NCI-H2227 treated with DMSO at 0.1 percent for 48 hours (cell line): ENCODE measurements at regions not wholly inside any gene's neighbourhood (a gene's known extent, or its start where the extent isn't known, plus 50 kb on each side); places are given as distances from the start of the nearest gene placed in this dataset.

Source experiments
- DNase-seq: peaks from one replicate; lab custom pipeline; 2025; lab: John Stamatoyannopoulos, UW

DNA sequence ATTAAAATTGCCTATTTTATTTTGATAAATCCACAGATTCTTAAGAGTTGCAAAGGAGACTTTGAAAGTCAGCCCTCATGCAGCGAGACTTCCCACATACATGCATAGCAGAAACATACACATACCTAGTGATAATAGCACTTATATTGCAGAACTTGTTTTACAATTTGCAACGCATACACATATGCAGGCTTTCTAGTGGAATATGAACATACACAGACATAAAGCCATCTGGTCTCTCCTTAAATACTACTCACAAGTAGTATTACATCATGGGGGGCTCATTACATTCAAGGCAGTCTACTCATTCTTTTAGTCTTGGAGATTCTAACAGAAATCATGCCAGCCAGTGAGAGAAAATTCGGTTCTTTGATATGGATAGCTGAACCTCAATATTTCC lies 295.1 kb upstream of the RND3 start:
- no peak for DNase-seq

DNA sequence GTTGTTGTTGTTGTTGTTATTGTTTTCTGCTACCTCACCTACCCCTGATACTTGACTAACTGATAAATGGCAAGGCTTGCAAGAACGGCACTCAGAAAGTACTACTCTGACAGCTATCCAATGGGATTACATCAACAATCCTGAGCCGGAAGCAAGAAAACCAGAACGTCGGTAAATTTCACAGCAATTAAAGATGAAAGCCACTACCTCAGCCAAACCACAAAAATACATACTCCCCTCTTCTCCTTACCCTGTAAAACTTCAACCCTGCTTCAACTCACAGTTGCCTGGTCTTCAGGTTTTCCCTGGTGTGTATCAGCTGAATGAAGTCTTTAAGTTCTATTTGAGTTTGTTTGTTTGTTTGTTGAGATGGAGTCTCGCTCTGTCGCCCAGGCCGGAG lies 293.7 kb upstream of the RND3 start:
- DNase-seq, result no peak

DNA sequence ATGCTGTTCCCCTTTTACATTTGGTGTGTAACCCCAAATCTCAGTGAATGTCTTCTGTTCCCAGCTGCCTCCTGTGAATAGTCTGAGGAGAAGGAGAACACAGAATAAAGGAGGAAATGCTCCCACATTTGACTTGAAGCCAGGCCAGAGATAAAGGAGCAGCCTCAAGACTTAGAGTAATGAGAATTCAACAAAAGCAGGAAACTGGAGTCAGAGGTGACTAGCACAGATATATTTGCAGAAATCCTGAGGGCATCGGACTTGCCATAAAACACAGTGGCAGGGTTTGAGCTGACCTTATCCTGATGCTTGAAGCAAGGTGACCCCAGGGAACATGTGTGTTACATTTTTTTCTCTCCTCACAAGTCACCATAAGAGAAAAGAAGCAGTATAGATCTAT lies 291.4 kb upstream of the RND3 start:
- no peak for DNase-seq

DNA sequence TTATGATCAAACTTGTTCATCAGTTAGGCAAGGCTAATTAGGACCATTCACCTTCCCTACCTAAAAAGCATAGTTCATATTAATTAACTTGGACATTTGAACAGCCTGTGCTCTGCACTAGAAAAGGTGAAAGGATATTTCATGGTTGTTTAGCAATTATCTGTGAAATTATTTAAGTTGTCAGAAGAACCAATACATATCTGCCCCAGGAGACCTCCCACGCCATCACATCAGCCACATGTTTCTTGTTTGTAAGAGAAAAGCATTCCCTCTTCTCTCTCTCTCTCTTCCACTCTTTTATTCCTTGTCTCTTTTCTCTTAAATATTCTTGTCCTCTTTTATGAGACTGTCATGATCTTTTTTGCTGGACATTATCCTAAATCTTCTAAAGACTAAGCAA lies 282.0 kb upstream of the RND3 start:
- no peak for DNase-seq

DNA sequence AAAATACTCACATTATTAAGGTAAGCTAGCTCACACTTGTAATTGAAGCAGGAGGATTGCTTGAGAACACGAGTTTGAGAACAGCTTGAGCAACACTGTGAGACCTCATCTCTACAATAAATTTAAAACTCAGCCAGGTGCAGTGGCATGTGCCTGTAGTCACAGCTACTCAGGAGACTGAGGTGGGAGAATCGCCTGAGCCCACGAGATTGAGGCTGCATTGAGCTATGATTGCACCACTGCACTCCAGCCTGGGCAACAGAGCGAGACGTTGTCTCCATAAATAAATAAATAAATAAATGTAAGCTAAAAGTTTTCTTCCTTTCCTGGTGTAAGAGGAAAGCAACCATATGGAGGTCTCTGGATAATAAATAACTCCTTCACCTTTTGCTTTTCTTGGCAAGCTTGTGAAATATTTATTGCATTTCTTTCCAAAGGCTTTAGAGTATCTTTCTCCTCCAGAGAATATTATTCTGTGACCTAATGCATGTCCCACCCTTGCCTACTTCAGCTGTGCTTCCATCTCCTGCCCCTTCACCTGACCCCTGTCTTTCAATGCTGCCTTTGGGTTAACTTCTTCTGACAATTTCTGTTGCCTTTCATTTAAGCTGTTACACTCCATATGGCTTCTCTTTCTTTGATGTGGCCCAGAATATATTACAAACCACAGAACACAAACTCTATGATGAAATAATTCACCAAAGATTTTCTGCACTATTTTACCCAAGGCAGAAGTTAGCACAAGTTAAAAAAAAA lies 280.7 kb upstream of the RND3 start:
- no peak for DNase-seq

DNA sequence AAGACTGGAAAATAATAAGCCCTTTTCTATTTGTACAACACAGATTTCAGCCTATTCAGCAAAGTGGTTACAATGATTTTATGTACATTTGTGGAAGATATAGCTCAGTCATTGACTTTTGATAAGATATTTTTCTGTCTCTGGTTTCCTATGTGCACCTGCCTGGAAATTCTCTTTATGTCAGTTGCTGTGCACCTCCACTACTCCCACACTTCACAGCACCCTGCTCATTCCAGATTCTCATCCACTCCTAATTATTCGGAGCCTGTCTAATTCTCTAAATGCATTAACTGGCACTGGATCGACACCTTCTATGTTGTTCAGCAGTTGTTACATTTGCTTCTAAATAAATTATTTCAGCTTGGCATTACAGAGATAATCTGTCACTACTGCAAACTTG lies 275.1 kb upstream of the RND3 start:
- DNase-seq, result no peak

DNA sequence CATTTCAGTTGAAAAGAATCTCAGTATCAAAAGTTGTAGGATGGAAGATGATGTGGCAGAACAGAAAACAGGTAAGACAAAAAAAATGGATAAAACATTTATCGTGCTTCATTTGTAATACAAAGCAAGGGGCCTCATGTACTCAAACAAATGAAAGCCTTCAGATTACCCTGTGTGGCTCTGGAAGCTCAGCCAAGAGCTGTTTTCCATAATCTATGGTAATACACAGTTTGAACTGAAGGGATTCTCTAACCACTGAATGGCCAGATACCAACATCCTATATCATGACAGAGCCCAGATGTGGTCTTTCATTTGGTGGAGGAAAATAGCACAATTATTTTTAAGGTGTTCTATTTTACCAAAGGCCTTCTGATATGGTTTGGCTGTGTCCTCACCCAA lies 272.1 kb upstream of the RND3 start:
- no peak for DNase-seq

DNA sequence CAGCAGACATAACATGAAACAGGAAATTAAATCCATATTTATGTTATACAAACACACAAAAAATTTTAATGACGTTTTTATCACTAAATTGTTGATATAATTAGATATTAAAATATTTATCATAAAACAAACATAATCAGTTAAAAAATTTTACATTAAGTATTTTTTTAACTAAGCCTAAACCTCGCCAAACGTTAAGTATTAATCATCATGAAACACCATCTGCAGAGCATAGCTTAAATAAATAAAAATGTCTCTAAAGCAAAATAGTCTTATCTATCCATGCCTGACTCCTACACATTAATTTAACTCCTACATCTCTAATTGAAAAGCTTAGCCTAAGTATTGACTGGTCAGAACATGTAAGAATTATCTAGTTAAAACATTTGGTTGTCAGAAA lies 271.6 kb upstream of the RND3 start:
- no peak for DNase-seq

DNA sequence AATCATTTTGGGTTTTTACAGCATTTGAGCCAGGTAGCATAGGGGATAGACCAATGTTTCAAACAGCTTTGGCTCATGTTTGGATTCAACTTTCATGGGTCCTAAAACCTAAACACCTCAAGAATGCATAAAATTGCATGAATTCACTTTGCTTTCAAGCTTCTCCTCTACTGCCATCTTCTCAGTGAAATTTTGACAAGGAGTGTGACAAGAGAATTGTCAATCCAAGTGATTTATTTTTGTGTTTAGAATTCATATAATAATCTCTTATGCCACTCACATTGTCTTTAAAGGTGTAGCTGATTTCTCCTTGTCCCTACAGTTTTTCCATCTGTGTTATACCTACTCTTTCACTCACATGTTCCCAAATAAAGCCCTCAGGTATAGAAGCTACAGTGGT lies 264.8 kb upstream of the RND3 start:
- DNase-seq, result no peak

DNA sequence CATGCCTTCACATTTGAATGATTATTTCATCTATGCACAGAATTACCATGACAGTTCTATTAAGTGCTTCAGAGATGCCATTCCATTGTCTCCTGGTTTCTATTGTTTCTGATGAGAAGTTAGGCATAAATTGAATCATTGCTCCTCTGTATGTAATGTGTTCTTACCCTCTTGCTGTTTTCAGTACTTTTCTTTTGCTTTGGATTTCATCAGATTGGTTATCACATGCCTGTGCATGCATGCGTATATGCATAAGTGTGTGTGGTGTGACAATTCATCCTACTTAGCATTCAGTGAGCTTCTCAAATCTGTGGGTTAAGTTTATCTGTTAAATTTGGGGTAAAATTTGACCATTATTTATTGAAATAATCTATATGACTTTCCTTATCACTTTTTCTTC lies 263.3 kb upstream of the RND3 start:
- no peak for DNase-seq

DNA sequence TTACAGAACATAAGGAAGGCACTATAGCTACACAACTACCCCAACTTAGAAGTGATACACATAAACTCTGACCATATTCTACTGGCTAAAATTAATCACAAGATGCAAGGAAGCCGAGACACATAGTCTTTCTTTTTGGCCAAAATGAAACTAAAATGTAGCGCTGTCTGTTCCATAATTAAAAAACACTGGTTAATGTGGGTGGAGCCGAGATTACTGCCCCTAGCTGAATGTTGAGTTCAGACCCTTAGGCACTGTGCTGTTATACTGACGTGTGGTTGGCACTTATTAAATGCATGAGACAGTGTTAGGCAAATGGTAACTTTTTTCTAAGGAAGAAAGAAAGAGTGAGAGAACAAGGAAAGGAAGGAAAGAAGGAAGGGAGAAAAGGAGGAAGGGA lies 254.6 kb upstream of the RND3 start:
- DNase-seq, result no peak

DNA sequence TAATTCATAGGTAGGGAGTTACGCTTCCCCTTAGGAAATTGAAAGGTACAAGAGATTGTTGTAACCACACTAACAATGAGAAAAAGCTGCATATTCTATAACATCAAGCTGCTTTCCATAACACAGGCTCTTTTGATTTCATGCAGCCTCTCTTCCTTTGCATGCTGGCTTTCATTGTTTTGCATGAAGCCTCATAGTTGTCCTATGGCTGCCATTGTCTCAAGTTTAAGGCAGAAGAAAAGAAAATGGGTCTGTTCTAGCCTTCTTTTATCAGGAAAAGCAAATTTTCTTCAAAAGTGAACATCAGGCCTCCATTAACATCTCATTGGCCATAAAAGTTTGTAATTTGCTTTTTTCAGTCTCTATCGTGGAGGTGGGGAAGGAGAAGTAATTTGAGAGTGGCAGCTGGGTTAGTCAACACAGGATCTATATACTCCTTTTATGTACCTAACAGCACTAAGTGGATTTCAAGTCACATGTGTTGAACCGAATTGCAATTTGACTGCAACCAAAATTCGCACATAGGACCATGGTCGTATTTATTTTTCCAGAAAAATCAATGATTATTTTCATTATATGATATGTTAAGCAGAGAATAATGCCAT lies 248.5 kb upstream of the RND3 start:
- DNase-seq, result no peak

DNA sequence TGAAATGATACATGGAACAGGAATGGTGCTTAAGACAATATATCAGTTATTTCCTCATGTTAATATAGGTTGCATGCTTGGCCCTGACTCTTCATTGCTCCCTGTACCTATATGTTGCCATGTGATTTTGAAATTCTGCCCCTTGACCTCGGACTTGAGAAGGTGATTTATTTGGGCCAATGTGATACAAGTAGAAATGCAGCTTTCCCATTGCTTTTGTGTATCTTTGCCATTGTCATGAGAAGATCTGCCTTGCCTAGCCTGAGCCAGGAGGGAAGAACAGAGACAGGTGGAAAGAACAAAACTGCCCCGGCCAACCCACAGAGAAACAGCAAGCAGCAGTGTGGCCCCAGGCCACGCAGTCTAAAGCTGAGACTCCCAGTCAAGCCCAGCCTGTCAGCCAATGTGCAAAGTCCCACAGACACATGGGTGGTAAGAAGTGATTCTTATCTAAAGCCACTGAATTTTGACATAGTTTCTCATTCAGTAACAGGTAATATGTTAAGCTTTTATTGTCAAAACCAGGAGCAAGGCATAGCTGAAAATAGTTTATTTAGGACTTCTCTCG lies 245.7 kb upstream of the RND3 start:
- DNase-seq, result no peak

DNA sequence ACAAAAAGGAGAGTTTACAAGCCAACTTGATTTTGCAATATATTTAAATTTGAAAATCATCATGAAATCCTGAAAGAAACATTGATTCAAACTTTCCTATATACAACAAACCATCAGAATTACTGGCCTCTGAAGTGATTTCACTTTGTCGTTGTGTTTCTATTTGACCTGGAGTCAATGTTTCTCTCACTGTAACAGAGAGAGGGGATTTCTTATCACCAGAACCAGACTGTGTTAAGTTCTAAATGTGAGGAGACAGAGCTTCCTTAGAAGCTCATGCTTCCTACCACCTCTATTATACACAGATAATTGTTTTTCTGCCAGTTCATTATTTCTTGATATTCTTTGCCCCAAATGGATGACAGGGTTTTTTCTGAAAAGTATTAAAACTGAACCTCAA lies 245.0 kb upstream of the RND3 start:
- DNase-seq, result no peak

DNA sequence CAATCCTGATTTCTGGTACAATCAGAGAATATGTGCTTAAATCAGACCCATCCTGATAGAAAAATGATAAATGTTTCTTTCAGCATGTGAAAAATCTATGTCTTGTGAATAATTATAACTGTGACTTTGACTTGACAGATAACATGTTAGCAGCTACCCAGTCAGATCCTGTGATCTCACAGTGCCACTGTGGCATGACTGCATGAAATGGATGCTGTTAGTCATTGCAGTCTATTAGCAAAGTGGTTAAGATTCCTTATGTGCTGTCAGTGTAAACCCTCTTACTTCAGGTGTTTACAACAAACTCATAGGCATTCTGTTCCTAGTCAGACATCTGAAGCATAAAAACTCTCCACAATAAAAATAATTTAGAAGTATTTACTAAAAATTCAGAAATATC lies 244.6 kb upstream of the RND3 start:
- DNase-seq, result no peak

DNA sequence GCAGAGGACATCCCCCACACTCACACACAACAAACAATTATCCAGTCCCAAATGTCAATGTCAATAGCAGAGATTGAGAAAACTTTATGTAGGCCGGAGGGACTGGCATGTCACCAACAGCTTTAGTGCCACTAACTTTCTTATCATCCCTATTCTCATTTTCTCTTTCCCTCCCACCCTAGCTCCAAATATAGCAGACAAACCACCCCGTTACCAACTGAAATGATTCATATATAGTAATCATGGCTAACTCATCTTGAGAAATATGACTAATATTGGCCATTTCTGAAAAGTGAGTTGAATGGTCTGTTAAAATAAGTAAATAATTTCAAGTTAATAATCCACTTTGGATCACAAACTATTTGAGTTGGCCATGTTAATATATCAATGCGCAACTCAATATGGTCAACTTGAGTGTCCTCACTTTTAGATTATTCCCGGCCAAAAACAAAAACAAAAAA lies 242.1 kb upstream of the RND3 start:
- DNase-seq, result no peak

DNA sequence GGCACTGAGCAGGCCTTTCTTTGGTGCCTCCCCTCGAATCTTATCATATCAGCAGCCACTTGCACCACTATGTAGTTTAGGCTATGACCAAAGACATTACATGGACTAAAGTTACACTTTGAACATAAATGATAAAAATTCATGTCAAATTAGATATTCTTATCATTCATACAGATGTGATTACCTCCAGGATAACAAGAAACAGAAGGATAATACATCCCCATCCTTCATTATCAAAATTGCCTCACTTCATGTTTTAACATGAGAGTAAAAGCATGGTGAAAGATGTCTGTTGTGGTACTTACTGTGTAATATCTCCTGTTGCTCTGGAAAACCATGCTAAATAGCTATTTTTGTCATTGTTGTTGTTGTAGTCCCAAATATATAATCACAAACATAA lies 230.8 kb upstream of the RND3 start:
- DNase-seq, result no peak

DNA sequence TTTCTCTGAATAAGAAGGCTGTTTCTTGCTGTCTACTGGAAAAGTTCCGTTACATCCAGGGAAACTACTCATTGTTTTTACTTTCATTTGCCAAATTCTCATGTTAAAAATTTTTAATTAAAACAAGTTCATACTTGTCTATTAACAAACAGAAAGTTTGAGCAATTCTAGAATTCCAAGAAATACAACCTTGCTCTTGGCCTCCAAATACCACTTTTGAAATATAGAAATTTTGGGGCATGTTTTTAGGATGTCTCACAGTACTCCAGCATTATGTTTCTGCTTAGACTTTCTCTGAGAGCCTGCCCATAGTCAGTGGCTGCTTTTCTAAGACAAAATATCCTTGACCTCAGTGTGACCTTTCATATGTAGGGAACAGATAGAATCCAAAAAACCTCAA lies 228.7 kb upstream of the RND3 start:
- DNase-seq, result no peak

DNA sequence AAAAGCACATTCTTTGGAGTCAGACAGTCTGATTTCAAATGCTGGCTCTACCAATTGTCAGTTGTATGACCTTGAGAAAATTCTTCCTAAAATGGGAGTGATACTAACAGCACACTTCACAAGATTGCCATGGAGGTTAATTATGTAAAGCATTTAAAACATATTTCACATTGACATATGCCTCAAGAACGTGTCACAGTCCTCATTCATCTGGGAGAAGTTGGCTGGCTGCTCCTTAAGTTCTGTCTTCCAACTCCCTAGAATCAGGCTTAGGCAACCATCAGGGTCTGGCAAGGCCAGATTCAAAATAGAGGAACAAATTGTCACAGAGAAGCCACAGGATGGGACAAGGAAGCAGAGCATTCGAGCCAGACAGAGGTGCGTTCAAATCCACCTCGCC lies 228.0 kb upstream of the RND3 start:
- no peak for DNase-seq

DNA sequence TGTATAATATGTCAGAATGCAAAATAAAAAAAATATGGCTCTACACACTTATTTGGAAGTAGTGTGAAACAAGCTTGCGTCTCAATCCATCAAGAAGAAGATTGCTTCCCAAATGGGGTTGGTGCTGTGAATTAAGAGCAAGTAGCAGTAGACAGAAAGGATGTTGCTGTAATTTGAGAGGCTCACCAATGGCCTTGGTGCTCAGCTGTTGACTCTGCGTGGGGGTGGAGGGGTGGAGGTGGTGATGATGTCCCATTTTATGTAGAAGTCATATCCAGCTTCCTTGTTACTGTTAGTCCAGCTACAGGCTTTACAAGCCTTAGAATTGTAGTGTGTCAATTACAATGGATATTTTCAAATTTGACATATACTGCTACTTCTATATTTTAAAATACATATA lies 223.4 kb upstream of the RND3 start:
- DNase-seq, result peak; percentile 45

DNA sequence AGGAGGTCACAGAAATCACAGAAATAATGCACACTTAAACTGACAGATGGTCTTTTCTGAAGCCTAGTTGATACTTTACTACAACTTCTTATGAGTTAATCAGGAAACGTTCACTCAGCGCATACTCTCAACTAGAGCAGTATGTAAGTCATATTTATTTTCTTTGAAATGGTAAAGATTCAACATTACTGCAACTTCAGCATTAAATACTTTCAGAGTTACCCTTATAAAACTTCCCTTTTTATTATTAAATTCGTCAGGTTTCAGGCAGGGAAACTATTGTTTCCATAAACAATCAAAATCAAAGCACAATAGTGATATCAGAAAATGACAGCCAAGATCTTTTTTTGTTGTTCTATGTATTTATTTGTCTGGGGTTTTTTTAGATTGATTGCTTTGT lies 222.6 kb upstream of the RND3 start:
- no peak for DNase-seq

DNA sequence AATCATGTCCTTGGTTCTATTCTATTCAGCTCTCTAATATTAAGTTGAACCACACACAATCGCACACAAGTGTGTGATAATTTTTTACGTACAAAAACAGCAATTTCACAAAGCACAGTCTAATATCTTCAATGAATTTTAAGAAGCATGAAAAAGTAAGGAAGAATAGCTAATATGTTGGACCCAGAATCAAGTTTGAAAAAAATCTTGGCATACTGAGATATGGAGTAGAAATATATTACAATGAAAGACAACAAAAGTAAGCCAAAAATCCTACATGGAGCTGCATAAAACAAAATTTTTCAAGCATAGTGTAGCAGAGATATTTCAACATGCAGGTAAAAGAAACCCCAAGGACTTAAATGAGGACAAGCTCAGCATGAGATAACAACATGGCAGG lies 219.1 kb upstream of the RND3 start:
- DNase-seq, result no peak

DNA sequence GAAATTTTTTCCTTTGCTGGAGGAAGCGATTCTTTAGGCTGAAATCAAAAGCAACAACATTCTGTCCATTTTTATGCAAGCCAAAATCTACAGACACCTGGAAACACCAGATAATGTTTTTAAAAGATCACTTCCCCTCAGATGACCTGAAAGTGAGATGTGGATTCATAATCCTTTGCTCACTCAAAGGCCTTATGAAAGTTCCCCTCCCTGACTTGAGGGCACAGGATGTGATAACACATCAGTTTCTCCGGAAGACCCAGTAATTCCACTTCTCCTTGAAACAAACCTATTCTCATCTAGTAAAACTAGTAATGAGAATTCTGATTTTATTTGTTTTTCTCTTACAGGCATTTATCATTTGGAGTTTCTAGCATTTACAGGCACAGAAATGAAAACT lies 218.3 kb upstream of the RND3 start:
- DNase-seq, result no peak

DNA sequence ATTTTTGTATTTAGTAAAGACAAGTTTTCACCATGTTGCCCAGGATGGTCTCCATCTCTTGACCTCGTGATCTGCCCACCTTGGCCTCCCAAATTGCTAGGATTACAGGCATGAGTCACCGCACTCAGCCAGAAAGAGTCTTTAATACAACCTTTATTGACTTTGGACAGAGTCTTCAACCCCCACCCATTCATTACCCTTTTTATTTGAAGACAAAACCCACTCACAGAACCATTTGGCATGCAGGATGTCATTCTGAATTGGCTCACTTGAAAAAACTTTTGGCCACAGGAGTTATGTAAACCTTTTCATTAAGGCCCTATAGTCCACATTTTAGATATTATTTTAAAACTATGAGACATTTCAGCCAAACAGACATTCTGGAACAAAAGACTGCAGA lies 217.9 kb upstream of the RND3 start:
- DNase-seq, result no peak
